ENCODE measurements at regions not wholly inside any gene's neighbourhood (a gene's known extent, or its start where the extent isn't known, plus 50 kb on each side); places are given as distances from the start of the nearest gene placed in this dataset.
"Not testable (repeated sequence)": the region's sequence is repeated elsewhere in the genome, so short reads cannot be mapped to it uniquely, and the experiment has no call there.

GRCh38 chr13:18948012-18948663, 233.5 kb downstream of the TUBA3C start:
- no peak for DNase-seq

GRCh38 chr13:18947376-18947977, 234.1 kb downstream of the TUBA3C start:
- DNase-seq: no peak

- no peak for DNase-seq
Observed at GRCh38 chr13:18946738-18947137, 234.9 kb downstream of the TUBA3C start.

- no peak for DNase-seq
Observed at GRCh38 chr13:18944501-18945068, 237.0 kb downstream of the TUBA3C start.

GRCh38 chr13:18943721-18944391, 237.8 kb downstream of the TUBA3C start:
- no peak for DNase-seq

GRCh38 chr13:18943273-18943672, 238.4 kb downstream of the TUBA3C start:
- DNase-seq: no peak

GRCh38 chr13:18936104-18936503, 245.5 kb downstream of the TUBA3C start:
- no peak for DNase-seq

GRCh38 chr13:18921063-18921462, 260.6 kb downstream of the TUBA3C start:
- no peak for DNase-seq

- not testable (repeated sequence) for DNase-seq
Observed at GRCh38 chr13:18905096-18905495, 276.5 kb downstream of the TUBA3C start.

- not testable (repeated sequence) for DNase-seq
Observed at GRCh38 chr13:18895411-18895810, 286.2 kb downstream of the TUBA3C start.

- not testable (repeated sequence) for DNase-seq
Observed at GRCh38 chr13:18891242-18891641, 290.4 kb downstream of the TUBA3C start.

GRCh38 chr13:18874875-18875789, 306.5 kb downstream of the TUBA3C start:
- DNase-seq: not testable (repeated sequence)

- not testable (repeated sequence) for DNase-seq
Observed at GRCh38 chr13:18870557-18870956, 311.1 kb downstream of the TUBA3C start.

- not testable (repeated sequence) for DNase-seq
Observed at GRCh38 chr13:18869365-18869764, 312.3 kb downstream of the TUBA3C start.

GRCh38 chr13:18837986-18838629, 343.5 kb downstream of the TUBA3C start:
- not testable (repeated sequence) for DNase-seq

- not testable (repeated sequence) for DNase-seq
Observed at GRCh38 chr13:18837179-18837745, 344.4 kb downstream of the TUBA3C start.

- not testable (repeated sequence) for DNase-seq
Observed at GRCh38 chr13:18836371-18837178, 345.0 kb downstream of the TUBA3C start.

- not testable (repeated sequence) for DNase-seq
Observed at GRCh38 chr13:18835754-18836153, 345.9 kb downstream of the TUBA3C start.

GRCh38 chr13:18824678-18825077, 356.9 kb downstream of the TUBA3C start:
- not testable (repeated sequence) for DNase-seq

All from NCI-H2171 treated with DMSO at 0.1 percent for 48 hours (cell line).